Caco-2 (cell line): ENCODE measurements at regions not wholly inside any gene's neighbourhood (a gene's known extent, or its start where the extent isn't known, plus 50 kb on each side); places are given as distances from the start of the nearest gene placed in this dataset.

Experiments used
- BruUV-seq: library from RNA; stranded (reverse); fragments of 400-500 nt; replicated peaks from 2 replicates; lab custom pipeline; 2021; lab: Mats Ljungman, UMichigan
- CTCF ChIA-PET: fragments of 300-600 bp; sonication (Branson Sonifier 250); formaldehyde crosslinking; loops from one replicate; lab custom pipeline; 2022; ENCODE audit warnings: antibody characterized with exemption; lab: Charles Lee
- POLR2A ChIA-PET: fragments of 300-600 bp; sonication (Branson Sonifier 250); formaldehyde crosslinking; loops from one replicate; lab custom pipeline; 2022; ENCODE audit warnings: antibody characterized with exemption; lab: Charles Lee
- DNase-seq, 2 experiments: peaks; one replicate each; pipeline versions ENCODE4 v3.0.0 to v3.0.0-alpha.2; 2020 to 2022
- H3K27me3 ChIP-seq: replicated peaks from 2 replicates; pipeline ENCODE4 v1.6.0; 2011; ENCODE audit warnings: low read length; ENCODE audit not compliant: control insufficient read depth, insufficient read depth
- H3K36me3 ChIP-seq: 2 replicates; pipeline ENCODE4 v1.5.1; 2011; ENCODE audit warnings: low read length; ENCODE audit not compliant: control insufficient read depth, insufficient read depth
- H3K4me1 ChIP-seq: fragments of 250-450 bp; sonication (Bioruptor Pico); 2 replicates; pipeline ENCODE4 v1.5.1; 2020; ENCODE audit warnings: mild to moderate bottlenecking
- H3K4me3 ChIP-seq: 2 replicates; pipeline ENCODE4 v1.5.1; 2011; ENCODE audit warnings: low read depth, mild to moderate bottlenecking, control low read depth, low read length
- H3K9me3 ChIP-seq: fragments of 250-450 bp; sonication (Bioruptor Pico); 2 replicates; pipeline ENCODE4 v1.5.1; 2020; ENCODE audit warnings: mild to moderate bottlenecking, moderate library complexity
- H3K27ac Mint-ChIP-seq: one replicate; pipeline ENCODE4 v1.8.0; 2022; ENCODE audit warnings: mixed read lengths; ENCODE audit not compliant: unreplicated experiment
- H3K27me3 Mint-ChIP-seq: one replicate; pipeline ENCODE4 v1.8.0; 2022; ENCODE audit warnings: mixed read lengths; ENCODE audit not compliant: insufficient read depth, unreplicated experiment
- H3K36me3 Mint-ChIP-seq: one replicate; pipeline ENCODE4 v1.8.0; 2022; ENCODE audit warnings: mild to moderate bottlenecking, mixed read lengths; ENCODE audit not compliant: insufficient read depth, unreplicated experiment
- H3K4me1 Mint-ChIP-seq: one replicate; pipeline ENCODE4 v1.8.0; 2022; ENCODE audit warnings: low read depth, mixed read lengths; ENCODE audit not compliant: unreplicated experiment
- H3K4me3 Mint-ChIP-seq: one replicate; pipeline ENCODE4 v1.8.0; 2022; ENCODE audit warnings: mild to moderate bottlenecking, moderate library complexity, mixed read lengths; ENCODE audit not compliant: unreplicated experiment
- H3K9me3 Mint-ChIP-seq: one replicate; pipeline ENCODE4 v1.8.0; 2022; ENCODE audit warnings: mixed read lengths; ENCODE audit not compliant: unreplicated experiment
- CTCF ChIP-seq, 2 experiments: fragments of 200-600 bp in 1 of 2; IDR thresholded peaks; 1 replicate in 1 of 2; 2 replicates in 1 of 2; pipeline versions ENCODE4 v1.5.1 to v1.8.0; 2011 to 2022; ENCODE audit warnings: antibody characterized with exemption in 1 of 2, control low read depth in 1 of 2, inconsistent platforms in 1 of 2, low read depth in 1 of 2, low read length in 1 of 2, mild to moderate bottlenecking in 1 of 2, moderate library complexity in 1 of 2; ENCODE audit not compliant: insufficient read depth in 1 of 2, severe bottlenecking in 1 of 2, unreplicated experiment in 1 of 2
- intact Hi-C: fragments of 100-400 bp; cut with micrococcal nuclease; formaldehyde crosslinking; loops from one replicate; pipeline ENCODE4 v1.10.0; 2022; ENCODE audit not compliant: unreplicated experiment

GRCh38 chr11:111429066-111429506 is 50.0 kb upstream of the POU2AF1 start:
- H3K36me3 ChIP-seq, result no peaks in the 10 kb centered on the region
- ChIA-PET POLR2A (no interaction called here), CTCF (interaction anchor here (0.6 to 3.2 kb wide), 8 partner anchors 9 to 159 kb away, joined by 3 to 10 read pairs (median 4); partner anchors contain the start of gene POU2AF3)
- Mint-ChIP-seq H3K4me3 (no peak overlapping the region), H3K27me3 (peaks cover 3% of the 10 kb centered on the region), H3K9me3 (no peaks in the 10 kb centered on the region), H3K4me1 (peaks cover 5% of the 10 kb centered on the region), H3K27ac (no peak overlapping the region), H3K36me3 (no peaks in the 10 kb centered on the region)
- intact Hi-C loops, result loop anchor here (1.0 to 10.0 kb wide), 3 partner anchors 146 to 982 kb away; partner anchors contain the start of gene ARHGAP20
- H3K4me1 ChIP-seq, result no peaks in the 10 kb centered on the region
- no TSS peak for BruUV-seq
- no peaks in the 10 kb centered on the region for H3K9me3 ChIP-seq
- no peak overlapping the region for H3K4me3 ChIP-seq
- TF ChIP-seq CTCF (IDR thresholded peaks at IDR 0.05; ENCODE audit: insufficient read depth in 1 of 2, low read depth in 1 of 2, low read length in 1 of 2, severe bottlenecking in 1 of 2, unreplicated experiment in 1 of 2), result peak; percentile 80 to 85
- no peaks in the 10 kb centered on the region for H3K27me3 ChIP-seq
- DNase-seq, result peak; percentile 78 to 82
